ENCODE measurements at regions not wholly inside any gene's neighbourhood (a gene's known extent, or its start where the extent isn't known, plus 50 kb on each side); places are given as distances from the start of the nearest gene placed in this dataset.

- TF ChIP-seq CTCF (IDR thresholded peaks at IDR 0.05) (no peak), POLR2A (IDR thresholded peaks at IDR 0.05) (no peak), POLR2AphosphoS5 (IDR thresholded peaks at IDR 0.05) (no peak), EP300 (IDR thresholded peaks at IDR 0.05) (no peak)
These were observed 301.1 kb upstream of the CDH11 start for GRCh38 chr16:65422934-65423333.

Measured in suprapubic skin (tissue), 4 donors.